ENCODE measurements at regions not wholly inside any gene's neighbourhood (a gene's known extent, or its start where the extent isn't known, plus 50 kb on each side); places are given as distances from the start of the nearest gene placed in this dataset.

DNA sequence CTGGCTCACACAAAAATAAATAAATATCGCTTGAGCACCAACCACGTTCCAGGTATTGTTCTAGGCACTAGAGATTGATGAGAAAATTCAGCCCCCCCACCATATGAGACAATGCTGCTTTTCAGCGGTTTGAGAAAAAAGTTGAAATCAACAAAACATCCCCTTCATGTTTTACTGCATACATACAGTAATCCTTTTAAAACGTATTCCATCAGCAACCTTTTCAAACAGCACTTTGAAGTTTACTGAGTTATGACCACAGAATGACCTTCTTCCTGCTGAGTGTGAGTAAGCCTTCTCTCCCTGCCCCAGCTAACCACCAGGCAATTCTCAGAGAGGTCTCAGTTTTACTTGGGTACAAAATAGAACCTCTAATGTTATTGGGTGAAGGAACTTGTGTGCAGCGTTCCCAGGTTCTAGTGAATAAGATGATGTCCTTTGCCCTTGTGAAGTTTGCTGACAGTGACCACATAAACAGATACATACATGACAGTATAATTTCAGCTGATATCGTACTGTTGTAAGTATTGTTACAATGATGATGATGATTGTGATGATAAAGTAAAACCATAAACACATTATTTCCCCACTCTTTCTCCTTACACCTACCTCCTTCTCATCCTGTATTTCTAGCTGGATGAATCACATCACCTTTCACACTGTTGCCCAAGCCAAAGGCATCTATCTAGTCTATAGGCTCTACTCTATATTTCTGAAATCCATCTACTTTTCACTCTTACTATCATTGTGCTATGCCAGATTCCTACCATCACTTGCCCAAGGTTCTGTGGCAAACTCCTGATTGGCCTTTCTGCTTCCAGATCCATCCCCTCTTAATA is 124.4 kb upstream of the KRR1 start (continued):
- TF ChIP-seq, protein P1, sequence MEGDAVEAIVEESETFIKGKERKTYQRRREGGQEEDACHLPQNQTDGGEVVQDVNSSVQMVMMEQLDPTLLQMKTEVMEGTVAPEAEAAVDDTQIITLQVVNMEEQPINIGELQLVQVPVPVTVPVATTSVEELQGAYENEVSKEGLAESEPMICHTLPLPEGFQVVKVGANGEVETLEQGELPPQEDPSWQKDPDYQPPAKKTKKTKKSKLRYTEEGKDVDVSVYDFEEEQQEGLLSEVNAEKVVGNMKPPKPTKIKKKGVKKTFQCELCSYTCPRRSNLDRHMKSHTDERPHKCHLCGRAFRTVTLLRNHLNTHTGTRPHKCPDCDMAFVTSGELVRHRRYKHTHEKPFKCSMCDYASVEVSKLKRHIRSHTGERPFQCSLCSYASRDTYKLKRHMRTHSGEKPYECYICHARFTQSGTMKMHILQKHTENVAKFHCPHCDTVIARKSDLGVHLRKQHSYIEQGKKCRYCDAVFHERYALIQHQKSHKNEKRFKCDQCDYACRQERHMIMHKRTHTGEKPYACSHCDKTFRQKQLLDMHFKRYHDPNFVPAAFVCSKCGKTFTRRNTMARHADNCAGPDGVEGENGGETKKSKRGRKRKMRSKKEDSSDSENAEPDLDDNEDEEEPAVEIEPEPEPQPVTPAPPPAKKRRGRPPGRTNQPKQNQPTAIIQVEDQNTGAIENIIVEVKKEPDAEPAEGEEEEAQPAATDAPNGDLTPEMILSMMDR (IDR thresholded peaks at IDR 0.05): no peak
- TF ChIP-seq TCF12 (IDR thresholded peaks at IDR 0.05) (no peak; the same call in 1 of the 2 replicates), NFIC (IDR thresholded peaks at IDR 0.05; ENCODE audit: borderline replicate concordance) (no peak), SIN3A (IDR thresholded peaks at IDR 0.05; ENCODE audit: borderline replicate concordance, low read depth, low read length) (no peak)

- Histone ChIP-seq H3K4me2 (no peak overlapping the region), H3K4me3 (ENCODE audit: low read depth in 2 of 2, low read length in 1 of 2) (no peak overlapping the region), H4K20me1 (ENCODE audit: insufficient read depth) (no peaks in the 10 kb centered on the region), H3K9me2 (no peaks in the 10 kb centered on the region), H3K27ac (ENCODE audit: low read depth in 2 of 2, low read length in 1 of 2) (no peak overlapping the region), H3K9ac (no peak overlapping the region), H3K79me2 (ENCODE audit: insufficient read depth) (no peaks in the 10 kb centered on the region), H3K4me1 (ENCODE audit: control insufficient read depth in 1 of 2, insufficient read depth in 2 of 2, low read depth in 1 of 2, low read length in 1 of 2) (no peaks in the 10 kb centered on the region), H3K36me3 (replicated peaks in 1 of 2; ENCODE audit: control insufficient read depth in 1 of 2, insufficient read depth in 2 of 2, low read length in 1 of 2) (no peaks in the 10 kb centered on the region), H3K27me3 (ENCODE audit: insufficient read depth) (no peaks in the 10 kb centered on the region), H2AFZ (ENCODE audit: low read depth) (no peak overlapping the region), H3F3A (replicated peaks; ENCODE audit: insufficient read depth) (peaks cover 4% of the 10 kb centered on the region), H3K9me3 (no peaks in the 10 kb centered on the region)
- TF ChIP-seq GABPA (IDR thresholded peaks at IDR 0.05; ENCODE audit: low read depth): no peak
- no peak for TF ChIP-seq SIN3A (IDR thresholded peaks at IDR 0.05; ENCODE audit: borderline replicate concordance, low read depth, low read length)
- no peak for TF ChIP-seq TAF1 (IDR thresholded peaks at IDR 0.05; ENCODE audit: borderline replicate concordance, low read depth, low read length)
- no peak for TF ChIP-seq MAX (IDR thresholded peaks at IDR 0.05; ENCODE audit: low read depth)
- ChIA-PET POLR2A (no interaction called here), CTCF (no interaction called here)
- DNase-seq: no peak
- 84% methylated on average over 3 of the region's 3 CpGs for WGBS (ENCODE audit: low lambda C conversion rate)
These were observed 123.1 kb upstream of the KRR1 start for GRCh38 chr12:75634244-75635222.

- Histone ChIP-seq H3K4me1 (ENCODE audit: control insufficient read depth in 1 of 2, insufficient read depth in 2 of 2, low read depth in 1 of 2, low read length in 1 of 2) (no peaks in the 10 kb centered on the region), H3K79me2 (ENCODE audit: insufficient read depth) (no peaks in the 10 kb centered on the region), H4K20me1 (ENCODE audit: insufficient read depth) (no peaks in the 10 kb centered on the region), H3K9me2 (no peaks in the 10 kb centered on the region), H3K27ac (ENCODE audit: low read depth in 2 of 2, low read length in 1 of 2) (no peak overlapping the region), H3K27me3 (ENCODE audit: insufficient read depth) (no peaks in the 10 kb centered on the region), H2AFZ (ENCODE audit: low read depth) (no peak overlapping the region), H3F3A (replicated peaks; ENCODE audit: insufficient read depth) (peaks cover 4% of the 10 kb centered on the region), H3K36me3 (replicated peaks in 1 of 2; ENCODE audit: control insufficient read depth in 1 of 2, insufficient read depth in 2 of 2, low read length in 1 of 2) (no peaks in the 10 kb centered on the region), H3K4me3 (ENCODE audit: low read depth in 2 of 2, low read length in 1 of 2) (no peak overlapping the region), H3K9me3 (no peaks in the 10 kb centered on the region), H3K4me2 (no peak overlapping the region), H3K9ac (no peak overlapping the region)
- WGBS (ENCODE audit: low lambda C conversion rate): 85% methylated on average over 3 of the region's 3 CpGs
- ChIA-PET POLR2A (no interaction called here), CTCF (no interaction called here)
- DNase-seq: no peak
- TF ChIP-seq JUND (IDR thresholded peaks at IDR 0.05) (no peak), FOXM1 (IDR thresholded peaks at IDR 0.05; ENCODE audit: low read depth) (no peak), RAD21 (IDR thresholded peaks at IDR 0.05; ENCODE audit: low read length) (no peak), FOXJ3 (CRISPR knock-in tag; IDR thresholded peaks at IDR 0.05) (no peak)
- TF ChIP-seq, protein P2, sequence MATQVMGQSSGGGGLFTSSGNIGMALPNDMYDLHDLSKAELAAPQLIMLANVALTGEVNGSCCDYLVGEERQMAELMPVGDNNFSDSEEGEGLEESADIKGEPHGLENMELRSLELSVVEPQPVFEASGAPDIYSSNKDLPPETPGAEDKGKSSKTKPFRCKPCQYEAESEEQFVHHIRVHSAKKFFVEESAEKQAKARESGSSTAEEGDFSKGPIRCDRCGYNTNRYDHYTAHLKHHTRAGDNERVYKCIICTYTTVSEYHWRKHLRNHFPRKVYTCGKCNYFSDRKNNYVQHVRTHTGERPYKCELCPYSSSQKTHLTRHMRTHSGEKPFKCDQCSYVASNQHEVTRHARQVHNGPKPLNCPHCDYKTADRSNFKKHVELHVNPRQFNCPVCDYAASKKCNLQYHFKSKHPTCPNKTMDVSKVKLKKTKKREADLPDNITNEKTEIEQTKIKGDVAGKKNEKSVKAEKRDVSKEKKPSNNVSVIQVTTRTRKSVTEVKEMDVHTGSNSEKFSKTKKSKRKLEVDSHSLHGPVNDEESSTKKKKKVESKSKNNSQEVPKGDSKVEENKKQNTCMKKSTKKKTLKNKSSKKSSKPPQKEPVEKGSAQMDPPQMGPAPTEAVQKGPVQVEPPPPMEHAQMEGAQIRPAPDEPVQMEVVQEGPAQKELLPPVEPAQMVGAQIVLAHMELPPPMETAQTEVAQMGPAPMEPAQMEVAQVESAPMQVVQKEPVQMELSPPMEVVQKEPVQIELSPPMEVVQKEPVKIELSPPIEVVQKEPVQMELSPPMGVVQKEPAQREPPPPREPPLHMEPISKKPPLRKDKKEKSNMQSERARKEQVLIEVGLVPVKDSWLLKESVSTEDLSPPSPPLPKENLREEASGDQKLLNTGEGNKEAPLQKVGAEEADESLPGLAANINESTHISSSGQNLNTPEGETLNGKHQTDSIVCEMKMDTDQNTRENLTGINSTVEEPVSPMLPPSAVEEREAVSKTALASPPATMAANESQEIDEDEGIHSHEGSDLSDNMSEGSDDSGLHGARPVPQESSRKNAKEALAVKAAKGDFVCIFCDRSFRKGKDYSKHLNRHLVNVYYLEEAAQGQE (IDR thresholded peaks at IDR 0.05; ENCODE audit: low read depth, low read length): no peak
- TF ChIP-seq, protein P1 (IDR thresholded peaks at IDR 0.05): no peak
- TF ChIP-seq, protein P3, sequence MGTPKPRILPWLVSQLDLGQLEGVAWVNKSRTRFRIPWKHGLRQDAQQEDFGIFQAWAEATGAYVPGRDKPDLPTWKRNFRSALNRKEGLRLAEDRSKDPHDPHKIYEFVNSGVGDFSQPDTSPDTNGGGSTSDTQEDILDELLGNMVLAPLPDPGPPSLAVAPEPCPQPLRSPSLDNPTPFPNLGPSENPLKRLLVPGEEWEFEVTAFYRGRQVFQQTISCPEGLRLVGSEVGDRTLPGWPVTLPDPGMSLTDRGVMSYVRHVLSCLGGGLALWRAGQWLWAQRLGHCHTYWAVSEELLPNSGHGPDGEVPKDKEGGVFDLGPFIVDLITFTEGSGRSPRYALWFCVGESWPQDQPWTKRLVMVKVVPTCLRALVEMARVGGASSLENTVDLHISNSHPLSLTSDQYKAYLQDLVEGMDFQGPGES (IDR thresholded peaks at IDR 0.05; ENCODE audit: low read depth, low read length): no peak
These were observed 122.4 kb upstream of the KRR1 start for GRCh38 chr12:75633789-75634188.
